ENCODE measurements at regions not wholly inside any gene's neighbourhood (a gene's known extent, or its start where the extent isn't known, plus 50 kb on each side); places are given as distances from the start of the nearest gene placed in this dataset.

DNA sequence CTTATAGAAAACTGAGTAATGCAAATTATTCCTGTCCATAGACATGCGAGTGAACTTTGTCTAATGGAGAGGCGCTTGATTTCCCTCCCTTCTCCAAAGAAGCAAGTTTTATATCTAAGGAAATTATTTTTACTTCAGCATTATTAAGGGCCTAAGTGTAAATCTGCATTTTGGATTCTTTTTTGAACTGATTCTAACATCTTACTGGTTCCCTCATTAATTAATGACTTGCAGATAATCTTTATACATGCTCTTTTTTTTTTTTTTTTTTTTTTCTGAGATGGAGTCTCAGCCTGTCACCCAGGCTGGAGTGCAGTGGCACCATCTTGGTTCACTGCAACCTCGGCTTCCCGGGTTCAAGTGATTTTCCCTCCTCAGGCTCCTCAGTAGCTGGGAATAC lies 209.5 kb downstream of the TLE4 start:
- H3K4me2 ChIP-seq (ENCODE audit: insufficient read depth, low read length) = no peak overlapping the region
- H3K36me3 ChIP-seq (ENCODE audit: control insufficient read depth in 2 of 2, extremely low read depth in 1 of 2, insufficient read depth in 2 of 2, low read length in 2 of 2) = no peaks in the 10 kb centered on the region
- no peak for FAIRE-seq
- H3K9me3 ChIP-seq (replicated peaks; ENCODE audit: control insufficient read depth, insufficient read depth, low read length) = no peaks in the 10 kb centered on the region
- TF ChIP-seq, protein P1, sequence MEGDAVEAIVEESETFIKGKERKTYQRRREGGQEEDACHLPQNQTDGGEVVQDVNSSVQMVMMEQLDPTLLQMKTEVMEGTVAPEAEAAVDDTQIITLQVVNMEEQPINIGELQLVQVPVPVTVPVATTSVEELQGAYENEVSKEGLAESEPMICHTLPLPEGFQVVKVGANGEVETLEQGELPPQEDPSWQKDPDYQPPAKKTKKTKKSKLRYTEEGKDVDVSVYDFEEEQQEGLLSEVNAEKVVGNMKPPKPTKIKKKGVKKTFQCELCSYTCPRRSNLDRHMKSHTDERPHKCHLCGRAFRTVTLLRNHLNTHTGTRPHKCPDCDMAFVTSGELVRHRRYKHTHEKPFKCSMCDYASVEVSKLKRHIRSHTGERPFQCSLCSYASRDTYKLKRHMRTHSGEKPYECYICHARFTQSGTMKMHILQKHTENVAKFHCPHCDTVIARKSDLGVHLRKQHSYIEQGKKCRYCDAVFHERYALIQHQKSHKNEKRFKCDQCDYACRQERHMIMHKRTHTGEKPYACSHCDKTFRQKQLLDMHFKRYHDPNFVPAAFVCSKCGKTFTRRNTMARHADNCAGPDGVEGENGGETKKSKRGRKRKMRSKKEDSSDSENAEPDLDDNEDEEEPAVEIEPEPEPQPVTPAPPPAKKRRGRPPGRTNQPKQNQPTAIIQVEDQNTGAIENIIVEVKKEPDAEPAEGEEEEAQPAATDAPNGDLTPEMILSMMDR (IDR thresholded peaks at IDR 0.05; ENCODE audit: extremely low read depth in 1 of 2, insufficient read depth in 1 of 2, low read depth in 1 of 2, low read length in 2 of 2) = no peak
- TF ChIP-seq POLR2AphosphoS5 (IDR thresholded peaks at IDR 0.05; ENCODE audit: insufficient read depth, low read depth, low read length) = no peak
- TF ChIP-seq EZH2 (IDR thresholded peaks at IDR 0.05; ENCODE audit: borderline replicate concordance, low read depth, low read length, severe bottlenecking) = no peak
- no peak for TF ChIP-seq MYC (IDR thresholded peaks at IDR 0.05; ENCODE audit: low read depth, low read length)
- no peak for TF ChIP-seq GATA2 (IDR thresholded peaks at IDR 0.05; ENCODE audit: insufficient read depth, insufficient read length, low read depth, low read length)
- no peak for TF ChIP-seq POLR2A (IDR thresholded peaks at IDR 0.05; ENCODE audit: low read depth, low read length)
- TF ChIP-seq, protein P2, sequence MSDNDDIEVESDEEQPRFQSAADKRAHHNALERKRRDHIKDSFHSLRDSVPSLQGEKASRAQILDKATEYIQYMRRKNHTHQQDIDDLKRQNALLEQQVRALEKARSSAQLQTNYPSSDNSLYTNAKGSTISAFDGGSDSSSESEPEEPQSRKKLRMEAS (IDR thresholded peaks at IDR 0.05; ENCODE audit: insufficient read depth, insufficient read length) = no peak
- no peak for TF ChIP-seq JUN (IDR thresholded peaks at IDR 0.05; ENCODE audit: borderline replicate concordance, insufficient read depth, insufficient read length, low read depth)
- TF ChIP-seq FOS (IDR thresholded peaks at IDR 0.05; ENCODE audit: borderline replicate concordance, insufficient read depth, low read length) = no peak
- H3K4me1 ChIP-seq (ENCODE audit: control insufficient read depth, extremely low read depth, insufficient read depth, low read length) = no peaks in the 10 kb centered on the region
- H2AFZ ChIP-seq (ENCODE audit: low read depth, low read length) = no peak overlapping the region
- no peaks in the 10 kb centered on the region for H3K79me2 ChIP-seq (ENCODE audit: control insufficient read depth, insufficient read depth, low read length)
- ChIA-PET POLR2A (no interaction called here), CTCF (no interaction called here)
- H3K27ac ChIP-seq (ENCODE audit: insufficient read depth, low read depth, low read length) = no peak overlapping the region
- H4K20me1 ChIP-seq (replicated peaks; ENCODE audit: control insufficient read depth, extremely low read depth, insufficient read depth, low read length) = no peaks in the 10 kb centered on the region
- no peak overlapping the region for H3K4me3 ChIP-seq (replicated peaks in 1 of 3; ENCODE audit: insufficient read depth in 1 of 3, low read depth in 1 of 3, low read length in 3 of 3)
- no peak overlapping the region for H3K9ac ChIP-seq (replicated peaks; ENCODE audit: extremely low read depth, insufficient read depth, low read length)
- no peak for DNase-seq (ENCODE audit: low read depth, low spot score)
- no TSS peak for BruUV-seq (replicated peaks)
- intact Hi-C loops (cut with micrococcal nuclease) = no loop called here
- dilution Hi-C loops (cut with MboI; ENCODE audit: extremely low pct_ligation_motif_present, low sequenced_read_pairs) = no loop called here
- H3K27me3 ChIP-seq (ENCODE audit: control insufficient read depth in 2 of 2, insufficient read depth in 2 of 2, low read length in 2 of 2) = no peaks in the 10 kb centered on the region
- H3K9me1 ChIP-seq (replicated peaks; ENCODE audit: control insufficient read depth, extremely low read depth, insufficient read depth, low read length) = no peaks in the 10 kb centered on the region
